ENCODE measurements at regions not wholly inside any gene's neighbourhood (a gene's known extent, or its start where the extent isn't known, plus 50 kb on each side); places are given as distances from the start of the nearest gene placed in this dataset.

DNA sequence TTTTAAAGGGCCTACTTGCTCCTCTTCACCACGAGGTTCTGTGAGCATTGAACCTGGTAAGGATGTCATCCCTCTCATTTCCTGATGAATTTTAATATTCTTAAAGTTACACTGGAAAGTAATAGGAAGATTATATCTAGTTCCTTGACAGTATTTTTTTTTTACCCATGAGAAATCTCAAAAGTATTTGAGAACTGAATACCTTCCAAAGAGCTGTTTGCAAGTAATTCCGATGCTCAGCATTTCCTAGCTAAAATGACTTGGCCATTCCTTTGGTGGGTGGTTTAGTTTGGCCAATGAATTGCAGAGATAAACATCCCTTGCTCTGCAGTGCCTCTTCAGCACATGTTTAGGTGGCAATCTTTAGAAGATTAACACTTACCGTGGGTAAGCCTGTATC, 110.2 kb upstream of the WDR1 start:
- no peaks in the 10 kb centered on the region for H3K27me3 ChIP-seq (ENCODE audit: control insufficient read depth in 1 of 2, insufficient read depth in 2 of 2, low read length in 2 of 2)
- ChIA-PET CTCF (ENCODE audit: low intra/inter-chr PET ratio, low total read pairs) (no interaction called here), POLR2A (no interaction called here)
- TF ChIP-seq, protein P1, sequence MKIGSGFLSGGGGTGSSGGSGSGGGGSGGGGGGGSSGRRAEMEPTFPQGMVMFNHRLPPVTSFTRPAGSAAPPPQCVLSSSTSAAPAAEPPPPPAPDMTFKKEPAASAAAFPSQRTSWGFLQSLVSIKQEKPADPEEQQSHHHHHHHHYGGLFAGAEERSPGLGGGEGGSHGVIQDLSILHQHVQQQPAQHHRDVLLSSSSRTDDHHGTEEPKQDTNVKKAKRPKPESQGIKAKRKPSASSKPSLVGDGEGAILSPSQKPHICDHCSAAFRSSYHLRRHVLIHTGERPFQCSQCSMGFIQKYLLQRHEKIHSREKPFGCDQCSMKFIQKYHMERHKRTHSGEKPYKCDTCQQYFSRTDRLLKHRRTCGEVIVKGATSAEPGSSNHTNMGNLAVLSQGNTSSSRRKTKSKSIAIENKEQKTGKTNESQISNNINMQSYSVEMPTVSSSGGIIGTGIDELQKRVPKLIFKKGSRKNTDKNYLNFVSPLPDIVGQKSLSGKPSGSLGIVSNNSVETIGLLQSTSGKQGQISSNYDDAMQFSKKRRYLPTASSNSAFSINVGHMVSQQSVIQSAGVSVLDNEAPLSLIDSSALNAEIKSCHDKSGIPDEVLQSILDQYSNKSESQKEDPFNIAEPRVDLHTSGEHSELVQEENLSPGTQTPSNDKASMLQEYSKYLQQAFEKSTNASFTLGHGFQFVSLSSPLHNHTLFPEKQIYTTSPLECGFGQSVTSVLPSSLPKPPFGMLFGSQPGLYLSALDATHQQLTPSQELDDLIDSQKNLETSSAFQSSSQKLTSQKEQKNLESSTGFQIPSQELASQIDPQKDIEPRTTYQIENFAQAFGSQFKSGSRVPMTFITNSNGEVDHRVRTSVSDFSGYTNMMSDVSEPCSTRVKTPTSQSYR (CRISPR knock-in tag; IDR thresholded peaks at IDR 0.05; ENCODE audit: borderline replicate concordance): no peak
- no peak for TF ChIP-seq ZNF484 (CRISPR knock-in tag; IDR thresholded peaks at IDR 0.05; ENCODE audit: borderline replicate concordance, low read depth)
- TF ChIP-seq ZNF337 (CRISPR knock-in tag; IDR thresholded peaks at IDR 0.05; ENCODE audit: borderline replicate concordance, low read depth): no peak
- no peak for TF ChIP-seq ZKSCAN1 (IDR thresholded peaks at IDR 0.05; ENCODE audit: low read length)
- no peak for TF ChIP-seq KMT2A (CRISPR knock-in tag; IDR thresholded peaks at IDR 0.05)
- no peak for TF ChIP-seq FIP1L1 (IDR thresholded peaks at IDR 0.05; ENCODE audit: borderline replicate concordance, insufficient read depth, low read depth, low read length)
- TF ChIP-seq, protein P2, sequence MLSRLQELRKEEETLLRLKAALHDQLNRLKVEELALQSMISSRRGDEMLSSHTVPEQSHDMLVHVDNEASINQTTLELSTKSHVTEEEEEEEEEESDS (CRISPR knock-in tag; IDR thresholded peaks at IDR 0.05; ENCODE audit: borderline replicate concordance): no peak
- no peak for TF ChIP-seq ETV6 (CRISPR knock-in tag; conservative IDR thresholded peaks at IDR 0.05)
- no peak overlapping the region for H2AFZ ChIP-seq (ENCODE audit: low read length)
- BruUV-seq (replicated peaks): no TSS peak
- no peaks in the 10 kb centered on the region for H3K4me1 ChIP-seq (ENCODE audit: insufficient read depth, low read length)
- H3K9me3 ChIP-seq (ENCODE audit: low read length): no peaks in the 10 kb centered on the region
- FAIRE-seq (no peak), ATAC-seq (no peak), DNase-seq (ENCODE audit: low spot score) (no peak)
- no peak overlapping the region for H3K4me3 ChIP-seq (replicated peaks in 1 of 3; ENCODE audit: insufficient read depth in 1 of 3, low read depth in 2 of 3, low read length in 3 of 3)
- H3K4me2 ChIP-seq (ENCODE audit: low read depth, low read length): no peak overlapping the region
- no peak overlapping the region for H3K9ac ChIP-seq (ENCODE audit: insufficient read depth, low read depth, low read length)
- no peaks in the 10 kb centered on the region for H4K20me1 ChIP-seq (ENCODE audit: insufficient read depth, low read length)
- in situ Hi-C loops (cut with HindIII; ENCODE audit: extremely low pct_ligation_motif_present, low pct_unique_long_range_greater_than_20kb) (no loop called here), intact Hi-C loops (cut with micrococcal nuclease; ENCODE audit: unreplicated experiment) (no loop called here)
- no peaks in the 10 kb centered on the region for H3K79me2 ChIP-seq (ENCODE audit: insufficient read depth, low read length)
- H3K27ac ChIP-seq (ENCODE audit: extremely low read length, insufficient read depth, low read length): no peak overlapping the region
- WGBS (ENCODE audit: low lambda C conversion rate): no CpG with 5 or more reads among the region's 3 CpGs
- no peaks in the 10 kb centered on the region for H3K36me3 ChIP-seq (replicated peaks in 1 of 2; ENCODE audit: control insufficient read depth in 1 of 2, insufficient read depth in 2 of 2, low read length in 2 of 2)
